GM19240 (cell line): ENCODE measurements at regions not wholly inside any gene's neighbourhood (a gene's known extent, or its start where the extent isn't known, plus 50 kb on each side); places are given as distances from the start of the nearest gene placed in this dataset.
"Not testable (repeated sequence)": the region's sequence is repeated elsewhere in the genome, so short reads cannot be mapped to it uniquely, and the experiment has no call there.

Experiments used
- DNase-seq: peaks from one replicate; pipeline ENCODE4 v3.0.0; 2011; ENCODE audit warnings: low spot score; ENCODE audit not compliant: insufficient read length

DNA sequence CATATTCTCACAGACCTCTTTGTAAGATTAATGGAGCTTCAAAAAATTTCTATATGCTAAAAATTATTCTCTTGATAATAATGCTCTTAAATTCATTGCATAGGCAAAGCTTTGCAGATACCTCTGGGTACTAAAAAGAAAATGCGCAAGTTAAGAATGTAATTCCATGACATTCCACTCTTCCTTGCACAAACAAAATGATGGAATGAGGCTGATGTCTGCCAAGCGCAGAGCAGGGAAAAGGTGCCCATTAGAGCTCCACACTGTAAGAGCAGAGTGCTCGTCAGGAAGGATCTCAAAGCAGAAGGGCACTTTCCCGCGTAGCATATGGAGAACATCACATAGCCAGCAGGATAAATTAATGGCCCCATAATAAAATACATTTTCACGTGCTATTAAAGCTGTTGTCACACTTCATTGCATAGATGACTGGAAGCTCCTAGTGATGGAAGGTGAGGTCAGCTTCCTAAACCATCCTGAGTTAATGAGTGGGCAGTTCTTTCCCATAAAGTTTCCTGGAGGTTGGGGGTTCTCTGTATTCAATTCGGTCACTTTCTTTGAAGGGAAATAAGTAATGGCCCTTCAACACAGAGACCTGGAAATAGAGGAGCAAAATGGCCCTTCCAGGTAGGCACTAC, 1058.9 kb downstream of the GALC start:
- DNase-seq: no peak

DNA sequence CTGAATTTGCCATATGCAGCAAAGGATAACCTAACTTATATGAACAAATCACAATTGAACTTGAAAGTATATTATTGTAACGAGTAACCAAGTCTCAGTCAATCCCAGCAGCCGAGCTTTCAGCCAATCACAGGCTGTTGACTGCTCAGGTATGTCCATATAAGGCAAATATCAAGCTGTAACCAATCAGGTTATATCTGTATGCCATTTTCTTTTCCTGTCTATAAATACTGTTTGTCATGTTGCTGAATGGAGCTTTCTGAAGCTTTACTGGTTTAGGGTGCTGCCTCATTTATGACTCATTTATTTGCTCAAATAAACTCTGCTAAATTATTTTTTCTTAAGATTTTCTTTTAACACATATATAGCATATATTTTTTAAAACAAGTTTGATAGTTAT, 1059.5 kb downstream of the GALC start:
- no peak for DNase-seq

DNA sequence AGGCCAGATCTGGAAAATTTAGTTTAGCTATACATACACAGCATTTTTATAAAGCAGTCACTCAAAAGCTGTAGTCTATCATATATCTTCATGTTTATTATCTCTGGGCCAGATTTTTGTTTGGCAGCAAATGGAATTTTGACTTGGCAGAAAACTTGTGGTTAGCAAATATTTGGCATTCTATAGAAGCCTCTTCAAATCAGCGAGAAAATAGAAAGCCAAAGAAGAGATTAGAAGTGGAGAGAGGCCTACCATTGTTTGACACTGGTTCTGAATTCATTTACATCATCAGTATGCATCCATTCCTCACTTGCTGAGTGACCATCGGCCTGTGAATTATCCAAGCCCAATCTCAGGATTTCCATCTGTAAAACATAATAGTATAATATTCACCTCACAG, 1077.6 kb downstream of the GALC start:
- DNase-seq: no peak

DNA sequence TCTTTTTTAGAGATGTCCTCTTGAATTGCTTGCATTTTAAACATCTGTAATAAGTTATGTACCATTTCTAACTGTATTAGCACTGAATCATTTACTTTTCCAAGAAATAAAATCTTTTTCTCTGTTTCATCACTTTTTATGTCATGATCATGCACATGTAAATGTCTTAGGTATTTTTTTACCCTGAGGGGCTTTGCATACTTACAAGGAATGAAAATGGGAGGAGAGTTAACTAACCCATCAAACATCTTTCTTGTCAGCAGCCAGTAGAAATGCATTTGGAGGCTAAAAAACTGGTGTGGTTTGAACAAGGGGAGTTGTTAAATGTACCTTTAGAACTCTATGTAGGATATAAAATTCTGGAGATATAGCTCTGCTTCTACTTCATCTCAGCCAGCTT, 1080.3 kb downstream of the GALC start:
- no peak for DNase-seq

DNA sequence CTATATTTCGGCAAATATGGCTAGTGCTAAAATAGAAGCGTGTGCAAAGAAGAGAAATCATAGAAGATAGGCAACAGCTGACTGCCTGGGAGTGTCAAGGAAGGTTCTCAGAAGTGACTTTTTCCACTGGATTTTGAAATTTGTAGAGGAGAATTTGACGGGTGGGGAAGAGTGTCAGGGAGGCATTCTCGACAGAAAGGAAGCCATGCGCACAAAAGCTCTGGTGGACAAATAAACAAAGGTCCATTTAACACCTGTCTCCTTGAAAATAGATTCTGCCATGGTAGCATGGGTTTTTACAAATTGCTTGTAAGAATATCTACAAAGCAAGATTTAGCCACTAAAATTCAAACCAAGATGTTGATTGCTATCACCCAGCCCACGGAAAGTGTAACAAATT, 1081.5 kb downstream of the GALC start:
- DNase-seq: no peak

DNA sequence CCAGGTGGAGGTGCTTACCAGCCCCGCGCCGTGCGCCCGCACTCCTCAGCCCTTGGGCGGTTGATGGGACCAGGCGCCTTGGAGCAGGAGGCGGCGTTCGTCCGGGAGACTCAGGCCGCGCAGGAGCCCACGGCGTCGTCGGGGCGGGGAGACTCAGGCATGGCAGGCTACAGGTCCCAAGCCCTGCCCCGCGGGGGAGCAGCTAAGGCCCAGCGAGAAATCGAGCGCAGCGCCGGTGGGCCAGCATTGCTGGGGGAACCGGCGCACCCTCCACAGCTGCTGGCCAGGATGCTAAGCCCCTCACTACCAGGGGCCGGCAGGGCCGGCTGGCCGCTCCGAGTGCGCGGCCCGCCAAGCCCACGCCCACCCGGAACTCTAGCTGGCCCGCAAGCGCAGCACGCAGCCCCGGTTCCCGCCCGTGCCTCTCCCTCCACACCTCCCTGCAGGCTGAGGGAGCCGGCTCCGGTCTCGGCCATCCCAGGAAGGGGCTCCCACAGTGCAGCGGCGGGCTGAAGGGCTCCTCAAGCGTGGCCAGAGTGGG, 1087.5 kb downstream of the GALC start:
- not testable (repeated sequence) for DNase-seq

DNA sequence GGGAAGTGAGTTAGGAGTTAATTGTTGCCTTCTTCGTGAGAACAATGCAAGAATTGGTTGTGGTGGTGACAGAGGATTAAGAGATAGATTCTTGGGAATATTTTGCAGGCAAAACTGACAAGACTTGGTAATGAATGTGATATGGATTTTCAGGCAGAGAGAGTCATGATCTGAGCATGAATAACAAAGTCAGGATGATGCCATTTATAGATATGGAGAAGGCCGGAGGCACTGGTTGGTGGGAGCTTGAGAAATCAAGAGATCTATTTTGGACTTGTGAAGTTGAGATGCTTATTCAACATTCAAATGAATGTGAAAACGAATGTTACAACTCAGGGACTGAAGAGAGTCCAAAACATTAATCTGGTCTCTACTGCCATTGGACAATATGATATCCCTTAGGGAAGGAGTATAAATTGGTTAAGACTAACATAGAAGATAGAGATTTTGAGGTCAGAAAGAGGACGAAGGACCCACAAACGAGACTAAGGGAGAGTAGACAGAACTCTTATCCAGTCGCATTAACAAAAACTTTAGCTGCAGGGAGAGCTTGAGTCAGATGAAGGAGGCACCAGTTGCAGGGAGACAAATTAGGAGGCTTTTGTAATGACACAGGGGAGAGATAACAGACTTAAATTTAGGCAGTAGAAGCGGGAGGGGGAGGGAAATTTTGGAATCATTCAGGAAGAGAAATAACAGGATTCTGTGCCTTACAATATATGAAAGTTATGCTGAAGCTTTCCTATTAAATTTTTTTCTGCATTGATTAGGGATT, 1090.6 kb downstream of the GALC start:
- no peak for DNase-seq

DNA sequence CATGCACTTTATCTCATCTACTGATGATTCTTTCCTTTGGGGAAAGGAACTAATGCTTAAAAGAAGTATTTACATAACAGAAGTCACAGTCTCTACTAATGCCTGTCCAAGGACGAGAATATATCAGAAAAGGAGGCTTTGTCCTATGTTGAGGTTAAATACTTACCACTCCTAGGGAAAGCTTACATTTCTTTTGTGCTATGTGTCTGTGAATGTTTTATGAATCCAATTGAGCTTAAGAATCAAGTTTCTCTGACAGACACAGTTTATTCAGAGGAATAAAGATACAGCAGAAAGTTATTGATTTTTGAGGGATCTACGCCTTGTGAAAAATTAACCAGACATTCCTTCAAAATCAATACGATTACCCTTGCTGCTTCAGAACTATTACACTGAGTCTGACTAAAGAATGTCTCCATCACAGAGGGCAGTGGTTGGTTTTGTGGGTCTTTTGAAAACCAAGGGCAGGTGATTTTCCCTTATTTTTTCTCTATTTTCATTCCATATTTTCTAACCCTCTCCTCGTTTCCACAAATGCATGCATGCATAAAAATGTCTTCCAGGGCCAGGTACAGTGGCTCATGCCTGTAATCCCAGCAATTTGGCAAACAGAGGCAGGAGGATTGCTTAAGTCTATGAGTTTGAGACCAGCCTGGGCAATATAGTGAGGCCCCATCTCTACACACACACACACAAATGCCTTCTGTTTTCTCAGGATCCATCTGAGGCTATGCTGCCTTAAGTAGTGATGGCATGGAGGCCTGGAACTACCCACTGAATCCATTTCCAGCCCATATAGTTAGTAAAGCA, 1095.1 kb downstream of the GALC start:
- DNase-seq: no peak

DNA sequence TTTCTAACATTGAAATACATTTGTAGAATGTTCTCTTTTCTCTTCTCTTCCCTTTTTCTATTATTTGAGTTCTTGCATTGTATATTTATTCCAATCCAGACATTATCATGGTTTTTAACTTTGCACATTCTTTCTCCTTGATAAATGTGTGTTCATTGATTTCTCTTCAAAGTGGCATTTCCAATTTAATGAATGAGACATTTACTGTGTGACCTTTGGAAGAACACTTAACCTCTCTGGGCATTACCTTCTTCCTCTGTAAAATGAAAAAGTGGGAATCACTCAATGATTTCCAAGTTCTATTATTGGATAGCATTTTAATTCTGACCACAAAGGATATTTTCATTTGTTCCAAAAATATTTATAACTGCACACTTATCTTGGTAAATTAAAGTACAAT, 1095.8 kb downstream of the GALC start:
- no peak for DNase-seq

DNA sequence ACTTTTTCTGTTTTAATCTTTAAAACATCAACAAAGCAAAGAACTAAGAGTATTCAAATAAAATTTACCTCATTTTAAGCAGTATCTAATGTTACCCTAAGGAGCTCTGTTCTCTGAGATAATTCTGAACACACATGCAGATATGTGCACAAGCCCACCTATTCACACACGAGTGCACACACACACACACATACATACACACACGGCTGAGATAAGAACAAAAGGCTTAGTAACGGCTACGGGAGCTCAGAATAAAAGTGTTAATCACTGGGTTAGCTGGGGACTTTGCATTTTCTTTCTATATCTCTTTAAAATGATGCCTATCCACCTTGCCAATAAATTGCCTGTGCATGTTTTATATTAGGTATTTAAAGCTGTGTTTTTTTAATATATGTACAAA, 1096.3 kb downstream of the GALC start:
- no peak for DNase-seq

DNA sequence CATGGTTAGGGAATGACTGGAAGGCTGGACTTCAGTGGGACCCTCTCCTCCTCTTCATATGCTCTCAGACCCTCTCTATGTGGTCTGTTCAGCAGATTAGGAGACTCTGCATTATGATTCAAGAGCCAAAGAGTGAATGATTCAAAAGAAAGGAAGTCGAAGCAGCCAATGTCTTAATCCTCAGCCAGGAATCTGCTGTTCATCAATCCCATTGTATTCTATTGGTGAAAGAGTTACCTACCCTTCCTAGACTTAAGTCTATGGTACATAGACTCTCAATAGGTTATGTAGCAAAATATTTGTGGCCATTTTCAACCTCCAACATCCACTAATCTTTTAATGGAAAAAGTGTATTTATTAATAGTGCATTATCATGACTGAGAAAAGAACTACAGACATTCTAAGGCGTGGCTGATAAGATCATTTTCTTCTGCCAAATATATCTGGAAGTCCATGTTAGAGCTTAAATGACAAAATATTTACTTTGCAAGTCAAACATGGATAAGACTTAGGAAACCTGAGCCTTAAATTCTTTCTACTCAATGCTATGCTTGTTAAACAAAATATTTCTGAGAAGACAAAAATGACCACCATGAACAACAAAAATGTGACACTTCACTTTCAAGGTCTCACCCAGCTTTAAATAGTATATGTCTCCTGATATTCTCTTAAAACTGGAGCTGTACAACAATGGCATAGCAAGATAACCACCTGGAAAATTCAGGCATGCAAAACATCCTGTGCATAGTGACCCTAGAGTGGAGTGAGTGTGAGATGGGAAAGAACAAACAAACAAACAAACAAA, 1100.6 kb downstream of the GALC start:
- DNase-seq: no peak

DNA sequence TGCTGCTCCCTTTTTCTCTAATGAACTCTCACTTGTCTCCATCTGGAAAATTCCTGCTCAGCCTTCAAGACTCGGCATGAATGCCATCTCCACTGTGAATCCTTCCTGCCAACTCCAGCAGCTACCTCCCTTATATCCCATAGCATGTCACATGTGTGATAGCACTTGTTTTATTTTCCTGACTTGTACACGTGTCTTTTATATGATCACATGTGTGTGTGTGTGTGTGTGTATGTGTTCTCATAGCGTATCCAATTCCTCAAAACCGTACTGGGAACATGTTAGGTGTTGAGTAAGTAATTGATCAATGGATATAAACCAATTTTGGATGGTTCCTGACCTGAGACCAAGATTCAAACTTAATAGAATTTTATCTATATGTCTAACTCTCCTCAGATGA, 1107.7 kb downstream of the GALC start:
- DNase-seq: no peak

DNA sequence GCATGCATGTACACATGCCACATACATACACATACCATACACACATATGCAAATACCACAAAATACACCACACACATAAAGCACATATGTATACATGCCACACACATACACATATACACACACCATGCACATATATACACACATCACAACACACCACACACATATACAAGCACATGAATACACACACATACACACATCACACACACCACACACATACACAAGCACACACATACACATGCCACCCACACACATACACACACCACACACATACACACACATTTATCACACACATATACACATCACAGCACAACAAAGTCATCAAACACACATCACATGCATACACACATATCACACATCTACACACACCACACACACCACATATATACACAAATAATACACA, 1108.5 kb downstream of the GALC start:
- no peak for DNase-seq

DNA sequence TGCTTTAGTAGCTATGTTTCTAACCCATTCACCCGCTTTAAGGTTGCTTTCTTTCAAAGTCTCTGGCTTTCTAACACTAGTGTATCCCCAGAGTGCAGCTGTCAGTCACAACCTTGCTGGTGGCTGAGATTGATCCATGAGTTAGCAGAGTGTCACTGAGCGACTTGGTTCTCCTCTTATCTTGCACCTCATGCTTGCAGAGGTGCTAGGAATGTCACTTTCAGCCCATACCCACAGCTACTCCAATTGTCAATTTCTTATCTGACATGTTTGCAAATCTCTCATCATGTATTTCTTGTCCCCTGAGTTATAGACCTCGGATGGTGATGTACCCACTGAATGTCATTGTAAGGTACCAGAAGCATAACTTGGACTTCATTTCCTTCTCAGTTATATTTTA, 1110.2 kb downstream of the GALC start:
- DNase-seq: no peak

DNA sequence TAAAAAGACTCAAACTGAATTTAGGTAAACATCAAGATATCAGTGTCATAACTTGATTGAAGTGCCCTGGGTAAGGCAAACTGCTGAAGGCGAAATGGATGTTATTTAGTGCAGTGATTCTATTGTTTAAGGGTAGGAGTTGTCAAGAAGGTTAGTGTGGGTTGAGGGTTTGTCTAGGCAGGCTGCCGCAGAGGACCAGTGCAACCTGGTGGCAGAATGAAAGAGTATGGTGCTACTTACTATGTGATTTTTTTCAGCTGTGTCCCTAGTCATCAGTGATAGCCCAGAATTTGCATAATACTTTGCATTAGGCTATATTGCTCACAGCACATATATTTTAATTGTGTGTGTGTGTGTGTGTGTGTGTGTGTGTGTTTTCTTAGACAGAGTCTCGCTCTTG, 1127.0 kb downstream of the GALC start:
- no peak for DNase-seq

DNA sequence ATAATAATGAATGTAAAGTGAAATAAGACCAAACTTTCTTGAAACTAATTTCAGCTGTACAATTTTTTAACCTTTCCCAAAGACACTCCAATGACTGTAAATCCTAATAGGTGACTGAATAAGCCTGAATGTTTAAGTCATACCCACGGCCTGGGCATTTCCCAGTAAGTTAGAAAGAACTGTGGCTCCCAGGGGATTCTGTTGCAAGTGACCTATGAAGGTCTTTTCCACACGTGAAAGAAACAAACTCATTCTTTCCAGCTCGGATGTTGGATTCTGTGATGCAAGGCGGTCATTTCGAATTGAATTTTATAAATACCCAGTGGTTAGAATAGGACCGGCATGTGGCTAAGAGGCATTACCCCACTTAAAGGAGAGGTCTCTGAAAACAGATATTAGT, 1134.4 kb downstream of the GALC start:
- DNase-seq: no peak

DNA sequence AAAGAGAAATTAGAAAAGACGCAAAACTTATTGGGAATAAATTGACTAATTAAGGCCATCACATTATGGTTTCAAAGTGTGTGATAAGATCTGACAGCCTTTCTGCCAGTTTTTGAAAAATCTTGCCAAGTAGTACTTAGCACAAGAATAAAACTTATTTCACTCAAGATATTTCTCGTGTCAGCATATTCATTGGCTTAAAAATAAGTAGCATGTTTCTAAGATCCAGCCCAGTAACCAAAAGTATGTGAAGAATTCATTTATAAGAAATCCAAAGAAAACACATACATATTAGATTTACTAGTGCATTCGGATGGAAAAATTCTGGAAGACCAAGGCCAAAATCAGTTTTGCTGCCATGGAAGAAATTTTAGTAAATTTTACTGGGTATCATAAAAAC, 1135.0 kb downstream of the GALC start:
- no peak for DNase-seq

DNA sequence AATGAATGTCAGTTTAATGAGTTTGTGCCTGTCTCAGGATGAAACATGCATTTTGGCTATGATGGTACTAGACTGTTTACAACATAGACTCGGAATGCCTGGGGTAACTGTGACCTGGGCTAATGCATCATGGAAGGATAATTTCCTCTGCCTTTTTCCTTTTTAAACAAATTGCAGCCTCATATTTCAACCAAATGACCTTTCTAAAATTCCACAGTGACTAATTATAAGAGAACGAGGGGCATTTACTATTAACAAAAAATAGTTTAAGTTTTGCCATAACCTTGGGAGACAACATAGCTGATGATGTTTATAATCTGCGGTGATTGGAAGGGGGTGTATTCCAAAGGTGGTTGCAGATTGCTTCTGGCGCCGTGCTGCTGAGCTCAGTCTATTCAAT, 1140.5 kb downstream of the GALC start:
- DNase-seq: no peak

DNA sequence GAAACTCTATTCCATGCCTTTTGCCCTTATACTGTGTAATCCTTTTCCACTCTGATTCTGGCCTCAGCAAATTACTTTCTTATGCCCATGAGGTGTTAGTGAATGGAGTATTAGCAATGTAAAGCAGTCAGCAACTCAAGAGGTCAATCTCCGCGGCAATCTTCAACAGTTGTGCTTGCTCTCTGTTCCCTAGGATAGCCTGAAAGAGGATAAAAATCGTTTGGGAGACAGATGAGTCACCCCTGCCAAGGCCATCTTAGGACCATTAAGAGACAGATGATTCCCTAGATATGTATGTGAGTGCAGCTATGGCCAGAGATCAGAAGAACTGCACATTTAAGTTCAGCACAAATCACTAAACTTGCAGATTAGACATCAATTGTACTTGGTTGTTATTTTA, 1145.8 kb downstream of the GALC start:
- DNase-seq: no peak

DNA sequence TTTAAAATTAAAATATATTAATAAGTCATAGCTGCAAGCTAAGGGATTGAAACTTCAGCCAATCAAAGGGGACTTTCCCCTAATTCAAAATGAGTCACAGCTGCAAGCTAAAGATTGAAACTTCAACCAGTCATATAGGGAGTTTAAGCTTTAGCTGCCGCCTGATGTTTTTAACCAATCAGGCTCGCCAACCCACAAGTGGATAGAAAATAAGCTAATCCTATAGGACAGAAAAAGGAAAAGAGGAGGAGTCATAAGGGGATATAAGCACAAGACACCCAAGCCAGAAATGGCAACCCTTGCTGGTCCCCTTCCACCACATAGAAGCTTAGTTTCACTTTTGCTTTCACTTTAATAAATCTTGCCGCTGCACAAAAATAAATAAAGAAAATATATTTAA, 1154.6 kb downstream of the GALC start:
- no peak for DNase-seq

DNA sequence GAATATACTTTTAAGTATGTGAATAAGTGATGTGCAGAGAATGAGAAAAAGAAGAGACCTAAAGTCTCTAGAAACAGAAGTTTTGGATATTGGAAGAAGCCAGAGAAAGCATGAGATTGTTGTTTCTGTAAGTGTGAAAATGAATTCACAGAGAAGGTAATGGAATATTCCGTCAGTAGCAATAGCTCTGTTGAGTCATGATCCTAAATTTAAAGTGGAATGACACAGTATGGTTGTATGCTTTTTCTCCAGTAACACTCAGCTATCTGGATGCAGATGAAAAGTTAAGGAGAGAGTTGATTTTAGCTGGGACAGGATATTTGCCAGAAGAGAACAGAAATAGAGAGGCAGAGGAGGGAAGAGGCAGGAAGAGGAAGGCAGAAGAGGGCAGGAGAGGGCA, 1166.3 kb downstream of the GALC start:
- DNase-seq: no peak
